GM18873 (cell line): ENCODE measurements at regions not wholly inside any gene's neighbourhood (a gene's known extent, or its start where the extent isn't known, plus 50 kb on each side); places are given as distances from the start of the nearest gene placed in this dataset.
A peak's percentile ranks its signal among the peaks of the same experiment; 100 is the strongest.
"Not testable (repeated sequence)": the region's sequence is repeated elsewhere in the genome, so short reads cannot be mapped to it uniquely, and the experiment has no call there.

Source experiments
- ATAC-seq: cut with Tn5 transposase; IDR thresholded peaks from one replicate; pipeline ENCODE4 v1.9.1; 2021; ENCODE audit warnings: mild to moderate bottlenecking, moderate library complexity, moderate number of reproducible peaks; ENCODE audit not compliant: unreplicated experiment, low FRiP score

DNA sequence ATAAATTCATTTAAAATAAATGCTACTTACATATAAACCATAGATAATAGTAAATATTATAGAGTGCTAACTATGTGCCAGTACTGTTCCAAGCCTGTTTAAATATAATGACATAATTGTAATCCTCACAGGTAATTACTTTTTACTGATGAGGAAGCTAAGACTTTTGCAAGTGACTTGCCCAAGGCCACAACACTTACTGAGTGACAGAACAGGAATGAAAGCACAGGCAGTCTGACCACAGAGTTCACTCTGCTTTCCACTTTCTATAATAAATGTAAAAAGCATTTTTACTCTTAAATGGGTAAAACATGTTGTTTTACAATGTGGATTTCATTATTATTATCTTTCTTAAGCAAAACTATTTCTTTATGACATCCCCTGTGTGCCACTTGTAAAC, 537.8 kb upstream of the SLC39A10 start:
- no peak for ATAC-seq

- ATAC-seq, result no peak
Observed at GRCh38 chr2:195118276-195118675, 538.8 kb upstream of the SLC39A10 start.

- ATAC-seq, result no peak
Observed at GRCh38 chr2:195117011-195117410, 540.0 kb upstream of the SLC39A10 start.

GRCh38 chr2:195115738-195116137, 541.3 kb upstream of the SLC39A10 start:
- no peak for ATAC-seq

DNA sequence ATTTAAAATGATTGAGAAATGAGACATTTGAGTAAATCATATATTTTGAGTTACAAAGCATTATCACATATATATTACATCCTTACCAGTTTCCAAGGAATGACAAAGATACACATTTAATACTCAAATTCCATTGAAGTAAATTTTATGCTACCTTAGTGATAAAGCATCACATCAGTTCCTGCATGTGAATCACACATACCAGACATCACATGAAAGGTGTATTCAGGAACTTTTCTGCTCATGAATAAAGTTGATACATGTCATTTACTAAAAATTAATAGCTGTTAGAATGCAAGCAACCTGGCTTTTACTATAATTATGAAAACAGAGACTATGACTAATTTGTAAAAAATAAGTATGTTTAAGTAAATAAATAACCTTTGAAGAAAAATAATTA, 548.8 kb upstream of the SLC39A10 start:
- ATAC-seq, result no peak

DNA sequence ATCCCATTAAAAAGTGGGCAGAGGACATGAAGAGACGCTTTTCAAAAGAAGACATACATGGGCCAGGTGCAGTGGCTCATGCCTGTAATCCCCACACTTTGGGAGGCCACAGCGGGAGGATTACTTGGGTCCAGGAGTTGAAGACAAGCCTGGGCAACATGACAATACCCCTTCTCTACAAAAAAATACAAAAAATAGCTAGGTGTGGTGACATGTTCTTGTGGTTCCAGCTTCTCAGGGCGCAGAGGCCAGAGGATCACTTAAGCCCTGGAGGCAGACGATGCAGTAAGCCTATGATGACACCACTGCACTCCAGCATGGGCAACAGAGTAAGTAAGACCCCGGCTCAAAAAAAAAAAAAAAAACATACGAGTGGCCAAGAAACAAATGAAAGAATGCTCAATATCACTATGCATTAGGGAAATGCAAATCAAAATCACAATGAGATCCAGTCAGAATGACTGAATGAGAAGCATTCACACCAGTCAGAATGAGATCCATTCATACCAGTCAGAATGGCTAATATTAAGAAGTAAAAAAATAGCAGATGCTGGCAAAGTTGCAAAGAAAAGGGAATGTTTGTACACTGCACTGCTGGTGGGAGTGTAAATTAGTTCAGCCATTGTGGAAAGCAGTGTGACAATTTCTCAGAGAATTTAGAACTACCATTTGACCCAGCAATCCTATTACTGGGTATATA, 550.2 kb upstream of the SLC39A10 start:
- no peak for ATAC-seq

DNA sequence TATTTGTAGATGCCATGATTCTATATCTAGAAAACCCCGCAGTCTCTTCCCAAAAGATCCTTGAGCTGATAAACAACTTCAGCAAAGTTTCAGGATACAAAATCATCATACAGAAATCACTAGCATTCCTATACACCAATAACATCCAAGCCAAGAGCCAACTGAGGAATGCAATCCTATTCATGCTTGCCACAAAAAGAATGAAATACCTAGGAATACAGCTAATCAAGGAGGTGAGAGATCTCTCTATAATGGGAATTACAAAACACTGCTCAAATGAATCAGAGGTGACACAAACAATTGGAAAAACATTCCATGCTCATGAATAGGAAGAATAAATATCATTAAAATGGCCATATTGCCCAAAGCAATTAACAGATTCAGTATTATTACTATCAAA, 551.4 kb upstream of the SLC39A10 start:
- no peak for ATAC-seq

GRCh38 chr2:195094330-195094729, 562.7 kb upstream of the SLC39A10 start:
- no peak for ATAC-seq

GRCh38 chr2:195092341-195092740, 564.7 kb upstream of the SLC39A10 start:
- ATAC-seq, result no peak

DNA sequence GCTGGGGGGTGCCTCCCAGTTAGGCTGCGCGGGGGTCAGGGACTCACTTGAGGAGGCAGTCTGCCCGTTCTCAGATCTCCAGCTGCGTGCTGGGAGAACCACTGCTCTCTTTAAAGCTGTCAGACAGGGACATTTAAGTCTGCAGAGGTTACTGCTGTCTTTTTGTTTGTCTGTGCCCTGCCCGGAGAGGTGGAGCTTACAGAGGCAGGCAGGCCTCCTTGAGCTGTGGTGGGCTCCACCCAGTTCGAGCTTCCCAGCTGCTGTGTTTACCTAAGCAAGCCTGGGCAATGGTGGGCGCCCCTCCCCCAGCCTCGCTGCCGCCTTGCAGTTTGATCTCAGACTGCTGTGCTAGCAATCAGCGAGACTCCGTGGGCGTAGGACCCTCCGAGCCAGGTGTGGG, 584.2 kb upstream of the SLC39A10 start:
- not testable (repeated sequence) for ATAC-seq

DNA sequence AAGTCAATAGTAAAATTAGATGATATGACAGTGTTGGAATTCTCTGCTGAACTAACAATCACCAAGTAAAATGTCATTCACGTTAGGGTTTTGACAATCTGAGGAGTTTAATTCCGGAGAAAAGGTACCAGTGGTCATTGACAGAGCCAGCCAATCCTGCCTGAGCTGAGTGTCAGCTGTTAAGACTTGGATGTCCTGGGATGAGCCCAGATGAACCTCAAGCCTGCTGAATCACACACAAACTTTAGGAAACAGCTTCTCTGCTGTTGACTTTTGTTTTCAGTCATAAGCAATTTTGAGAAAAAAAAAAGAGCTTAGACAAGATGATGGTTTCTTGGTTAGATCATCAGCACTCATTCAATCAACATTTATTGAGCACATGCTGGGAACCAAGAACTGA, 600.0 kb upstream of the SLC39A10 start:
- no peak for ATAC-seq

DNA sequence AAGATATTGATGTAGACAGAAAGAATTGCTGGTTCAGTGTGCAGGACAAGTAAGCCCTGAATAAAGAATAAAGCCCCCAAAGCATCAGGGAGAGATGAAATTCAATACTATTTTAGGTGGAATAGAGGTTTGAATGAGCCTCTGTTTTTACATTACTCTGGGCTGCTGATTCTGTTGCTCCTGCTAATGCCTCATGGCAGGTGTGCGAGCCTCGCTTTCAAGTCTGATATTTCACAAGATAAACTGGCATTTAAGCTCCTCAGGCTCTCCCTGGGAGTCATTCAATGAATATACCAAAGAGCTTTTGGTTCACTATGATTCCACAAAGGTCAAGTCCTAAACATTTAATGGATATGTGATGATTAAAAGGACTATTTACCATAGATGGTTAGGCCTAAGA, 601.0 kb upstream of the SLC39A10 start:
- no peak for ATAC-seq

GRCh38 chr2:195051401-195051800, 605.6 kb upstream of the SLC39A10 start:
- ATAC-seq, result no peak

- peak; percentile 89 for ATAC-seq
Observed at GRCh38 chr2:195049372-195050031, 607.5 kb upstream of the SLC39A10 start.

- no peak for ATAC-seq
Observed at GRCh38 chr2:195047955-195048354, 609.1 kb upstream of the SLC39A10 start.

GRCh38 chr2:195044801-195045200, 612.2 kb upstream of the SLC39A10 start:
- no peak for ATAC-seq

- no peak for ATAC-seq
Observed at GRCh38 chr2:195038153-195038552, 618.9 kb upstream of the SLC39A10 start.

- no peak for ATAC-seq
Observed at GRCh38 chr2:195037045-195037444, 620.0 kb upstream of the SLC39A10 start.

DNA sequence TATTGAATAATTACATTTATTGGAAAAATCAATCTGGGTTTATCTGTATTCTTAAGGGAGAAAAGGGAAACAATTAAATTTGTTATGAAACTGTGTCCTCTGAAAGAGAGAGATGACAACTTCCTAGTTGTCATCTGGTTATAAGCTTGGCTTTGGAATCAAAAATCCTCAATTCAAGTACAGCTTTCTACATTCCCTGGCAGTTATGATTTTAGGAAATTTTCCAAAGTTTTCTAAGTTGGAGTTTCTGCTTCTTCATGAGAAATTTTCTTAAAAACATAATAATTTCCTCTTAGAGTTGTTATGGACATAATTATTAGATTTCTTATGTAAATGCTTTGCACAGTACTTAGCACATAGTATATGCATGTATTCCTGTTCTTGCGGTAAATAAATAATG, 625.6 kb upstream of the SLC39A10 start:
- no peak for ATAC-seq

GRCh38 chr2:195029804-195030654, 627.0 kb upstream of the SLC39A10 start:
- ATAC-seq, result no peak

DNA sequence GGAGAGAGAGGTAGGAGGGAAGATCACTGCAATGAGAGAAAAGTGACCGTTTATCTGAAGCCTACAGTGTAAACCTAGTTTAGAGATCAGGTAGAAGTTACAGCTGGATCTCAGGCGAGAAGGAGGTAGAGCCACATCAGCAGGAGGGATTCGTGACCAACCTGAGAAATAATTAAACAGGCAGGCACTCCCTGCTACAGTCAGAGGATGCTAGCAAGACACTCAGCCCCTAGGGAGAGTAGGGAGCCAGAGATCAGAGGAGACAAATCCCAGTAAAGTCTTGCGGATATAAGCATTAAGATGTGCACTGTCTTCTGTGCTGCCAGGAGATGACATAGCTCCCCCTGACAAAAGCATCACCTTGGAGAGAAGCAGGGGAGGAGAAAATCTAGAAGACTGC, 629.1 kb upstream of the SLC39A10 start:
- no peak for ATAC-seq
